ENCODE measurements at regions not wholly inside any gene's neighbourhood (a gene's known extent, or its start where the extent isn't known, plus 50 kb on each side); places are given as distances from the start of the nearest gene placed in this dataset.
"Not testable (repeated sequence)": the region's sequence is repeated elsewhere in the genome, so short reads cannot be mapped to it uniquely, and the experiment has no call there.

DNA sequence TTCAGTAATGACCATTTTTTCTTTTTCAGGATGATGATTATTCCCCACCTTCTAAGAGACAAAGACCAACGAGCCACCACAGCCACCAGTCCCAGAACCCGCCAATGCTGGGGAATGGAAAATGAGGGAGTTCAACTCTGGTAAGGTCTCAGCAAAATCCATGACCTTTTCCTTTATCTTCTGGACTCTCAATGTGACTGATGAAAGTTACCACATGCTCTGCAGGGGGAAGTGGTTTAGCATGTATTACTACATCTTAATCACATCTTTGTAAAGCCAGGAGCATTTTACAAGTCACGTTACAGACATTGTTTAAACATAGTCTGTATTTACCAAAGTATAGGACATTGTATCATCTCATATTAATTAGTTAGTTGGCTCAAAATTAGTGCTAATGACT, 89.3 kb upstream of the METTL14 start:
- POLR2A ChIA-PET (ENCODE audit: partially characterized antibody); H3K4ac ChIP-seq (replicated peaks; ENCODE audit: insufficient read length, low read depth, low read length); FAIRE-seq; CTCF ChIA-PET (ENCODE audit: partially characterized antibody); H3K27ac ChIP-seq (ENCODE audit: low read depth, low read length); H4K8ac ChIP-seq (ENCODE audit: extremely low read depth, insufficient read depth, low read length); H3K79me1 ChIP-seq (ENCODE audit: low read depth, low read length); H2BK120ac ChIP-seq (replicated peaks; ENCODE audit: low read depth, low read length); H3K36me3 ChIP-seq (ENCODE audit: control insufficient read depth in 2 of 4, insufficient read depth in 4 of 4, low read length in 3 of 4); H2BK5ac ChIP-seq (ENCODE audit: low read depth, low read length); H2BK15ac ChIP-seq (ENCODE audit: low read length); H3K23ac ChIP-seq (ENCODE audit: insufficient read length); H2AFZ ChIP-seq (ENCODE audit: low read length); H3K14ac ChIP-seq (ENCODE audit: insufficient read length); H3K79me2 ChIP-seq (ENCODE audit: control insufficient read depth in 1 of 2, insufficient read depth in 2 of 2, low read length in 2 of 2); H3K4me2 ChIP-seq (ENCODE audit: insufficient read depth in 1 of 2, low read depth in 2 of 2, low read length in 2 of 2); H2AK5ac ChIP-seq (ENCODE audit: low read depth, low read length); H3K4me3 ChIP-seq (ENCODE audit: extremely low read depth in 1 of 4, insufficient read depth in 2 of 4, low read depth in 3 of 4, low read length in 4 of 4); H4K5ac ChIP-seq (ENCODE audit: insufficient read length, low read depth, low read length); DNase-seq (ENCODE audit: low read depth in 1 of 2, low spot score in 2 of 2); H2BK12ac ChIP-seq (ENCODE audit: low read depth, low read length); H3K56ac ChIP-seq (replicated peaks; ENCODE audit: insufficient read length, low read depth, low read length); H3K18ac ChIP-seq (ENCODE audit: extremely low read depth, low read length); H2BK20ac ChIP-seq (ENCODE audit: low read length); H3K4me1 ChIP-seq (replicated peaks in 1 of 4; ENCODE audit: control insufficient read depth in 3 of 4, insufficient read depth in 4 of 4, low read length in 3 of 4); H3K9ac ChIP-seq (replicated peaks in 1 of 4; ENCODE audit: extremely low read depth in 1 of 4, low read depth in 3 of 4, low read length in 3 of 4); H3K23me2 ChIP-seq (ENCODE audit: low read depth, low read length); H4K91ac ChIP-seq (replicated peaks; ENCODE audit: insufficient read length, low read length); H3K27me3 ChIP-seq (replicated peaks in 1 of 4; ENCODE audit: control insufficient read depth in 3 of 4, extremely low read depth in 1 of 4, insufficient read depth in 3 of 4, low read length in 3 of 4); H3K9me3 ChIP-seq (ENCODE audit: insufficient read depth in 2 of 2, low read depth in 1 of 2, low read length in 1 of 2); H4K20me1 ChIP-seq (replicated peaks in 1 of 2; ENCODE audit: control insufficient read depth in 1 of 2, insufficient read depth in 2 of 2, low read length in 2 of 2): not testable (repeated sequence)
- 81% methylated on average over 3 of the region's 3 CpGs; no CpG with 5 or more reads in 1 of the 2 experiments for WGBS, 2 experiments (ENCODE audit: extremely low coverage in 1 of 2, insufficient coverage in 1 of 2, insufficient read length in 1 of 2, insufficient replicate concordance in 2 of 2, low coverage in 1 of 2, low lambda C conversion rate in 2 of 2, missing lambda C conversion rate in 1 of 2)

DNA sequence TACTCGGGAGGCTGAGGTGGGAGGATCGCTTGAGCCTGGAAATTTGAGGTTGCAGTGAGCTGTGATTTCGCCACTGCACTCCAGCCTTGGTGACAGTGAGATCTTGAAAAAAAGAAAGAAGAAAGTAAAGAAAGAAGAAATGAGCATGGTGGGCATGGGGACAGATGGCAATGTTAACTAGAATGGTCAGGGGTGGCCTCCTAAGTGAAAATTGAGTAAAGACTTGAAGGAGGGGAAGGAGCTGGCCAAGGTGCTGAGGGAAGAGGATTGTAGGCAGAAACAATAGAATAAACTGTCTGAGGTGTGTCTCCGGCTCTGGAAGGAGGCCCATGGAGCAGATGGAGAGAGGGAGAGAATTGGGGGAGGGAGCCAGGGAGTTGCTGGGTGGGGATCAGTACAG, 60.1 kb upstream of the METTL14 start:
- 93% methylated on average over 3 of the region's 4 CpGs; no CpG with 5 or more reads in 1 of the 2 experiments for WGBS, 2 experiments (ENCODE audit: extremely low coverage in 1 of 2, insufficient coverage in 1 of 2, insufficient read length in 1 of 2, insufficient replicate concordance in 2 of 2, low coverage in 1 of 2, low lambda C conversion rate in 2 of 2, missing lambda C conversion rate in 1 of 2)

More for the DNA sequence above, 60.1 kb upstream of the METTL14 start:
- H3K4me1 ChIP-seq (replicated peaks in 1 of 4; ENCODE audit: control insufficient read depth in 3 of 4, insufficient read depth in 4 of 4, low read length in 3 of 4); H2AFZ ChIP-seq (ENCODE audit: low read length); H3K4me2 ChIP-seq (ENCODE audit: insufficient read depth in 1 of 2, low read depth in 2 of 2, low read length in 2 of 2); H3K27me3 ChIP-seq (replicated peaks in 1 of 4; ENCODE audit: control insufficient read depth in 3 of 4, extremely low read depth in 1 of 4, insufficient read depth in 3 of 4, low read length in 3 of 4); POLR2A ChIA-PET (ENCODE audit: partially characterized antibody); DNase-seq (ENCODE audit: low read depth in 1 of 2, low spot score in 2 of 2); H3K18ac ChIP-seq (ENCODE audit: extremely low read depth, low read length); H3K9me3 ChIP-seq (ENCODE audit: insufficient read depth in 2 of 2, low read depth in 1 of 2, low read length in 1 of 2); H3K14ac ChIP-seq (ENCODE audit: insufficient read length); H3K79me2 ChIP-seq (ENCODE audit: control insufficient read depth in 1 of 2, insufficient read depth in 2 of 2, low read length in 2 of 2); H2AK5ac ChIP-seq (ENCODE audit: low read depth, low read length); H3K27ac ChIP-seq (ENCODE audit: low read depth, low read length); H2BK15ac ChIP-seq (ENCODE audit: low read length); H2BK5ac ChIP-seq (ENCODE audit: low read depth, low read length); H4K8ac ChIP-seq (ENCODE audit: extremely low read depth, insufficient read depth, low read length); H4K20me1 ChIP-seq (replicated peaks in 1 of 2; ENCODE audit: control insufficient read depth in 1 of 2, insufficient read depth in 2 of 2, low read length in 2 of 2); H3K36me3 ChIP-seq (ENCODE audit: control insufficient read depth in 2 of 4, insufficient read depth in 4 of 4, low read length in 3 of 4); H3K9ac ChIP-seq (replicated peaks in 1 of 4; ENCODE audit: extremely low read depth in 1 of 4, low read depth in 3 of 4, low read length in 3 of 4); FAIRE-seq; H3K23me2 ChIP-seq (ENCODE audit: low read depth, low read length); H3K79me1 ChIP-seq (ENCODE audit: low read depth, low read length); H3K23ac ChIP-seq (ENCODE audit: insufficient read length); H3K4me3 ChIP-seq (ENCODE audit: extremely low read depth in 1 of 4, insufficient read depth in 2 of 4, low read depth in 3 of 4, low read length in 4 of 4); H2BK120ac ChIP-seq (replicated peaks; ENCODE audit: low read depth, low read length); H4K91ac ChIP-seq (replicated peaks; ENCODE audit: insufficient read length, low read length); H3K56ac ChIP-seq (replicated peaks; ENCODE audit: insufficient read length, low read depth, low read length); H2BK12ac ChIP-seq (ENCODE audit: low read depth, low read length); H3K4ac ChIP-seq (replicated peaks; ENCODE audit: insufficient read length, low read depth, low read length); H4K5ac ChIP-seq (ENCODE audit: insufficient read length, low read depth, low read length); CTCF ChIA-PET (ENCODE audit: partially characterized antibody); H2BK20ac ChIP-seq (ENCODE audit: low read length): not testable (repeated sequence)
